ENCODE measurements at regions not wholly inside any gene's neighbourhood (a gene's known extent, or its start where the extent isn't known, plus 50 kb on each side); places are given as distances from the start of the nearest gene placed in this dataset.

DNA sequence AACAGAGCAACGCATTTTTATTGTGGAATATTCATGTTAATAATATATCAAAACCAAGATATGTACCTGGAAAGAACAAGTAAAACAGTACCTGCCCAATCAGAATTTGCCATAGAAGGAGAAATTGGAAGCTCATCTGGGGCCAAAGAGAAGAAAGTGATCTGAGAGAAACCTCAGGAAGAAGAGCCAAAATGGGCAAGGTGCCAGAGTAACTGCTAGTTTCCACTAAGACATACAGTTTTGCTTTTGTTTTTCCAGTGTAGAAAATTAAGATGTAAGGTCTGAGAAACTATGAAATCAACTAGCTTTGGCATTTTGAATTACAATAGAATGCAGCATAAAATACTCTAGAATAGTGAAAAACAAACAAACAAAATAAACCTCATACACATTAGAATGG, 2201.2 kb downstream of the ARAP2 start:
- Mint-ChIP-seq H3K4me3 (no peak overlapping the region), H3K27ac (no peak overlapping the region), H3K4me1 (ENCODE audit: low read depth) (no peaks in the 10 kb centered on the region), H3K9me3 (peaks cover 9% of the 10 kb centered on the region), H3K36me3 (ENCODE audit: low read depth) (no peaks in the 10 kb centered on the region), H3K27me3 (no peaks in the 10 kb centered on the region)
- Histone ChIP-seq H3K4me1 (ENCODE audit: insufficient read depth, low read length) (no peaks in the 10 kb centered on the region), H3K4me3 (ENCODE audit: low read length) (no peak overlapping the region), H3K9me3 (ENCODE audit: control insufficient read depth in 1 of 2, insufficient read depth in 1 of 2, low read length in 2 of 2) (peaks cover 0 to 4% of the 10 kb centered on the region in 2 experiments), H3K27ac (ENCODE audit: low read depth in 1 of 2, low read length in 2 of 2) (no peak overlapping the region), H3K36me3 (ENCODE audit: insufficient read depth, low read length) (no peaks in the 10 kb centered on the region), H3K27me3 (ENCODE audit: control insufficient read depth in 1 of 2, insufficient read depth in 2 of 2, low read length in 2 of 2) (no peaks in the 10 kb centered on the region)
- ChIA-PET CTCF (no interaction called here), POLR2A (no interaction called here)
- TF ChIP-seq, protein P1, sequence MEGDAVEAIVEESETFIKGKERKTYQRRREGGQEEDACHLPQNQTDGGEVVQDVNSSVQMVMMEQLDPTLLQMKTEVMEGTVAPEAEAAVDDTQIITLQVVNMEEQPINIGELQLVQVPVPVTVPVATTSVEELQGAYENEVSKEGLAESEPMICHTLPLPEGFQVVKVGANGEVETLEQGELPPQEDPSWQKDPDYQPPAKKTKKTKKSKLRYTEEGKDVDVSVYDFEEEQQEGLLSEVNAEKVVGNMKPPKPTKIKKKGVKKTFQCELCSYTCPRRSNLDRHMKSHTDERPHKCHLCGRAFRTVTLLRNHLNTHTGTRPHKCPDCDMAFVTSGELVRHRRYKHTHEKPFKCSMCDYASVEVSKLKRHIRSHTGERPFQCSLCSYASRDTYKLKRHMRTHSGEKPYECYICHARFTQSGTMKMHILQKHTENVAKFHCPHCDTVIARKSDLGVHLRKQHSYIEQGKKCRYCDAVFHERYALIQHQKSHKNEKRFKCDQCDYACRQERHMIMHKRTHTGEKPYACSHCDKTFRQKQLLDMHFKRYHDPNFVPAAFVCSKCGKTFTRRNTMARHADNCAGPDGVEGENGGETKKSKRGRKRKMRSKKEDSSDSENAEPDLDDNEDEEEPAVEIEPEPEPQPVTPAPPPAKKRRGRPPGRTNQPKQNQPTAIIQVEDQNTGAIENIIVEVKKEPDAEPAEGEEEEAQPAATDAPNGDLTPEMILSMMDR (IDR thresholded peaks at IDR 0.05) = no peak
- DNase-seq = no peak
- intact Hi-C loops (cut with DNase I, micrococcal nuclease) = no loop called here
- no peak for ATAC-seq (ENCODE audit: poor library complexity)

DNA sequence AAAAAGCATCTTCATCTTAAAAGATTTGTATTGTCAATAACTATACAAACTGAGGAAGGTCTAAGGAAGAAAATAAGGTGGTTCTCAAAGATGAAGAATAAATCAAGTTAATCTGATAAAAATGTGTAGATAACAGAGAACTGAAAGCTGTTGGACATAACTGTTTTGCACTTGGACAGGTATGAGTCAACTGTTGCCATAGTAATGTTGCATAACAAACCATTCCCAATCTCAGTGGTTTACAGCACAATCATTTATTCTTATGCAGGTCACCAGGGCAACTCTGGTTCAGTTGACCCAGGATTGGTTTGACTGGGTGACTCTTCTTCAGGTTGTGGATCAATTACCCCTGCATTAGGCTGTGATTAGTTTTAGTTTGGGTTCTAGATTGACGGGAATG, 2197.7 kb downstream of the ARAP2 start:
- ChIA-PET CTCF (no interaction called here), POLR2A (no interaction called here)
- ATAC-seq (ENCODE audit: poor library complexity) (no peak), DNase-seq (no peak)
- Mint-ChIP-seq H3K36me3 (ENCODE audit: low read depth) (no peaks in the 10 kb centered on the region), H3K27me3 (no peaks in the 10 kb centered on the region), H3K4me1 (ENCODE audit: low read depth) (no peaks in the 10 kb centered on the region), H3K9me3 (peaks cover 11% of the 10 kb centered on the region), H3K27ac (no peak overlapping the region), H3K4me3 (no peak overlapping the region)
- intact Hi-C loops (cut with DNase I, micrococcal nuclease) = no loop called here
- TF ChIP-seq, protein P1 (IDR thresholded peaks at IDR 0.05) = no peak
- Histone ChIP-seq H3K4me1 (ENCODE audit: insufficient read depth, low read length) (no peaks in the 10 kb centered on the region), H3K4me3 (ENCODE audit: low read length) (no peak overlapping the region), H3K27ac (ENCODE audit: low read depth in 1 of 2, low read length in 2 of 2) (no peak overlapping the region), H3K9me3 (ENCODE audit: control insufficient read depth in 1 of 2, insufficient read depth in 1 of 2, low read length in 2 of 2) (no peaks in the 10 kb centered on the region), H3K36me3 (ENCODE audit: insufficient read depth, low read length) (no peaks in the 10 kb centered on the region), H3K27me3 (ENCODE audit: control insufficient read depth in 1 of 2, insufficient read depth in 2 of 2, low read length in 2 of 2) (no peaks in the 10 kb centered on the region)

DNA sequence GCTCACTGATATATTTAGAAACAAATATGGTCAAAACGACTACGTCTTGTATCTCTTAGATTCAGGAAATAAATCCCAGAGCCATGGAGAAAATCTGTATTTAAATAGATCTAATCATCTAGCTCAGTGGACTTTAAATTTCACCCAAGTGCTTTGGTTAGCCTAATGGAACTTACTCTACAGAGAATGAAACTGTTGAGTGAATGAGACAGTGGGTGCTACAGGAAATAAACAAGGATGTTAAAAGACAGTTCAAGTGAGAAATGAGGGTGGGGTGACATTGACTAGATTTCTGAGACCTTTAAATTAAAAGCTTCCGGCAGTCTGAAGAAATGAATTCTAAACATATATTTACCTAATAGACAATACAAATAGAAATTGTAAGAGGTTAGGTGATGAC, 2197.0 kb downstream of the ARAP2 start:
- Histone ChIP-seq H3K27ac (ENCODE audit: low read depth in 1 of 2, low read length in 2 of 2) (no peak overlapping the region), H3K27me3 (ENCODE audit: control insufficient read depth in 1 of 2, insufficient read depth in 2 of 2, low read length in 2 of 2) (no peaks in the 10 kb centered on the region), H3K9me3 (ENCODE audit: control insufficient read depth in 1 of 2, insufficient read depth in 1 of 2, low read length in 2 of 2) (no peaks in the 10 kb centered on the region), H3K4me1 (ENCODE audit: insufficient read depth, low read length) (no peaks in the 10 kb centered on the region), H3K4me3 (ENCODE audit: low read length) (no peak overlapping the region), H3K36me3 (ENCODE audit: insufficient read depth, low read length) (no peaks in the 10 kb centered on the region)
- Mint-ChIP-seq H3K27ac (no peak overlapping the region), H3K27me3 (no peaks in the 10 kb centered on the region), H3K9me3 (peaks cover 9% of the 10 kb centered on the region), H3K4me3 (no peak overlapping the region), H3K36me3 (ENCODE audit: low read depth) (no peaks in the 10 kb centered on the region), H3K4me1 (ENCODE audit: low read depth) (no peaks in the 10 kb centered on the region)
- ChIA-PET CTCF (no interaction called here), POLR2A (no interaction called here)
- DNase-seq = no peak
- TF ChIP-seq, protein P1 (IDR thresholded peaks at IDR 0.05) = no peak
- ATAC-seq (ENCODE audit: poor library complexity) = no peak
- intact Hi-C loops (cut with DNase I, micrococcal nuclease) = no loop called here
